Left lung (tissue), 4 donors: ENCODE measurements at regions not wholly inside any gene's neighbourhood (a gene's known extent, or its start where the extent isn't known, plus 50 kb on each side); places are given as distances from the start of the nearest gene placed in this dataset.

Source experiments
- ATAC-seq: fragments of 200-7000 bp; cut with Tn5 transposase; one replicate; pipeline ENCODE4 v1.9.1; 2020; ENCODE audit warnings: moderate library complexity
- DNase-seq, 4 donors: peaks; one replicate each; pipeline ENCODE4 v3.0.0-alpha.2; 2013 to 2020
- H3K27ac ChIP-seq, 2 donors: fragments of 200-600 bp; sonication (generic) in 1 of 2; one replicate each; pipeline versions ENCODE4 v1.5.0 to v1.8.0; 2020 to 2021
- H3K27me3 ChIP-seq, 2 donors: fragments of 200-600 bp; sonication (generic) in 1 of 2; one replicate each; pipeline versions ENCODE4 v1.5.0 to v1.8.0; 2020 to 2021
- H3K36me3 ChIP-seq, 2 donors: fragments of 200-600 bp; sonication (generic) in 1 of 2; one replicate each; pipeline versions ENCODE4 v1.5.0 to v1.8.0; 2020 to 2021
- H3K4me1 ChIP-seq, 2 donors: fragments of 200-600 bp; one replicate each; pipeline ENCODE4 v1.8.0; 2021
- H3K4me3 ChIP-seq, 2 donors: fragments of 200-600 bp; sonication (generic) in 1 of 2; one replicate each; pipeline versions ENCODE4 v1.5.0 to v1.8.0; 2020 to 2021; ENCODE audit warnings: mild to moderate bottlenecking in 1 of 2
- H3K9me3 ChIP-seq, 2 donors: fragments of 200-600 bp; sonication (generic) in 1 of 2; one replicate each; pipeline versions ENCODE4 v1.5.0 to v1.8.0; 2020 to 2021
- CTCF ChIP-seq, 2 donors: fragments of 200-600 bp; sonication (generic) in 1 of 2; IDR thresholded peaks; one replicate each; pipeline versions ENCODE4 v1.5.0 to v1.8.0; 2021; ENCODE audit warnings: antibody characterized with exemption in 2 of 2
- intact Hi-C, 2 donors: fragments of 100-400 bp; cut with DNase I; formaldehyde crosslinking; loops; one replicate each; pipeline versions ENCODE4 v1.11.2 to v1.14.2; 2022
- donor health status: DM: no; HTN: yes; CAD: no.
- donor health status: DM: no; HTN: no; CAD: no.

GRCh38 chr1:109818271-109818987 lies 54.7 kb upstream of the EPS8L3 start:
- no peaks in the 10 kb centered on the region for H3K27me3 ChIP-seq
- peak overlapping the region in 1 of 2 donors; percentile 30 for H3K27ac ChIP-seq
- intact Hi-C loops, result no loop called here
- H3K36me3 ChIP-seq, result no peaks in the 10 kb centered on the region
- peak; percentile 4 for ATAC-seq
- H3K9me3 ChIP-seq, result peaks cover 0 to 5% of the 10 kb centered on the region in 2 donors
- TF ChIP-seq CTCF (IDR thresholded peaks at IDR 0.05), result no peak
- H3K4me3 ChIP-seq, result no peak overlapping the region
- H3K4me1 ChIP-seq, result peaks cover 9 to 78% of the 10 kb centered on the region in 2 donors
- DNase-seq, result peak in 1 of 4 donors; percentile 37

- no peak for ATAC-seq
- Histone ChIP-seq H3K27me3 (no peaks in the 10 kb centered on the region), H3K4me1 (peaks cover 8 to 78% of the 10 kb centered on the region in 2 donors), H3K27ac (no peak overlapping the region), H3K9me3 (peaks cover 0 to 5% of the 10 kb centered on the region in 2 donors), H3K4me3 (no peak overlapping the region), H3K36me3 (no peaks in the 10 kb centered on the region)
- no peak for DNase-seq
- no peak for TF ChIP-seq CTCF (IDR thresholded peaks at IDR 0.05)
- intact Hi-C loops, result no loop called here
These were observed 54.2 kb upstream of the EPS8L3 start for GRCh38 chr1:109817881-109818270.

- peak overlapping the region in 1 of 2 donors; percentile 74 for H3K27ac ChIP-seq
- H3K36me3 ChIP-seq, result no peaks in the 10 kb centered on the region
- intact Hi-C loops, result no loop called here
These were observed 53.3 kb upstream of the EPS8L3 start for GRCh38 chr1:109816975-109817535.

GRCh38 chr1:109816175-109816811 lies 52.6 kb upstream of the EPS8L3 start:
- peaks cover 0 to 5% of the 10 kb centered on the region in 2 donors for H3K9me3 ChIP-seq
- H3K4me1 ChIP-seq, result peaks cover 0 to 64% of the 10 kb centered on the region in 2 donors
- DNase-seq (no peak), ATAC-seq (peak; percentile 52)
- no peak overlapping the region for H3K4me3 ChIP-seq
- no peaks in the 10 kb centered on the region for H3K27me3 ChIP-seq
- no peak for TF ChIP-seq CTCF (IDR thresholded peaks at IDR 0.05)
- H3K36me3 ChIP-seq, result no peaks in the 10 kb centered on the region
- peak overlapping the region; percentile 56 to 74 for H3K27ac ChIP-seq
- intact Hi-C loops, result no loop called here

More at GRCh38 chr1:109816975-109817535, 53.3 kb upstream of the EPS8L3 start:
- Histone ChIP-seq H3K27me3 (no peaks in the 10 kb centered on the region), H3K9me3 (peaks cover 0 to 5% of the 10 kb centered on the region in 2 donors), H3K4me3 (no peak overlapping the region), H3K4me1 (peaks cover 7 to 72% of the 10 kb centered on the region in 2 donors)
- no peak for TF ChIP-seq CTCF (IDR thresholded peaks at IDR 0.05)
- ATAC-seq, result no peak
- no peak for DNase-seq

- DNase-seq, result no peak
- intact Hi-C loops, result no loop called here
- Histone ChIP-seq H3K4me1 (peaks cover 0 to 59% of the 10 kb centered on the region in 2 donors), H3K27me3 (no peaks in the 10 kb centered on the region), H3K27ac (peak overlapping the region; percentile 56 to 74), H3K4me3 (no peak overlapping the region), H3K9me3 (peaks cover 0 to 5% of the 10 kb centered on the region in 2 donors), H3K36me3 (no peaks in the 10 kb centered on the region)
- TF ChIP-seq CTCF (IDR thresholded peaks at IDR 0.05), result no peak
- ATAC-seq, result no peak
These were observed 52.1 kb upstream of the EPS8L3 start for GRCh38 chr1:109815809-109816174.
